Psoas muscle (tissue), 7 donors: ENCODE measurements at regions not wholly inside any gene's neighbourhood (a gene's known extent, or its start where the extent isn't known, plus 50 kb on each side); places are given as distances from the start of the nearest gene placed in this dataset.

Experiments
- ATAC-seq, 4 donors: fragments of 200-7000 bp; cut with Tn5 transposase; one replicate each; pipeline ENCODE4 v1.9.1; 2020; ENCODE audit warnings: moderate library complexity in 3 of 4, mild to moderate bottlenecking in 2 of 4
- DNase-seq, 2 donors: peaks; one replicate each; pipeline ENCODE4 v3.0.0-alpha.2; 2020
- H3K27ac ChIP-seq: fragments of 200-600 bp; one replicate; pipeline ENCODE4 v1.8.0; 2022
- H3K27me3 ChIP-seq, 3 donors: fragments of 200-600 bp in 1 of 3; one replicate each; pipeline versions ENCODE4 v1.6.1 to v1.8.0; 2013 to 2022; ENCODE audit warnings: low read length in 2 of 3, mild to moderate bottlenecking in 2 of 3, moderate library complexity in 1 of 3; ENCODE audit not compliant: insufficient read depth in 3 of 3
- H3K36me3 ChIP-seq, 2 donors: fragments of 200-600 bp in 1 of 2; one replicate each; pipeline versions ENCODE4 v1.6.1 to v1.8.0; 2013 to 2022; ENCODE audit warnings: low read depth in 1 of 2, mild to moderate bottlenecking in 1 of 2, moderate library complexity in 1 of 2; ENCODE audit not compliant: insufficient read depth in 1 of 2
- H3K4me1 ChIP-seq: fragments of 200-600 bp; one replicate; pipeline ENCODE4 v1.8.0; 2022
- H3K4me3 ChIP-seq: fragments of 200-600 bp; one replicate; pipeline ENCODE4 v1.8.0; 2022; ENCODE audit warnings: mild to moderate bottlenecking
- H3K9me3 ChIP-seq: fragments of 200-600 bp; one replicate; pipeline ENCODE4 v1.8.0; 2022
- CTCF ChIP-seq: fragments of 200-600 bp; IDR thresholded peaks from one replicate; pipeline ENCODE4 v1.8.0; 2022; ENCODE audit warnings: antibody characterized with exemption
- WGBS, 3 donors: extraction: QIAGEN DNeasy Blood & Tissue Kit; methylation state at CpG; one replicate each; pipeline versions ENCODE4 v1.1.6 to v1.1.7; 2013; 5-methylcytosine and 5-hydroxymethylcytosine counted together
- intact Hi-C, 2 donors: fragments of 100-400 bp; cut with DNase I; formaldehyde crosslinking; loops; one replicate each; pipeline versions ENCODE4 v1.11.0 to v1.14.2; 2022
- donor health status: healthy with polysubstance abuse.
- donor health status: DM: no; HTN: no; CAD: no; lungs with moderate emphysema.
- donor health status: Bipolar disorder and iron deficiency.
- donor health status: healthy.
- donor health status: DM: yes; HTN: yes; CAD: no.
- donor health status: DM: no; HTN: no; CAD: no.
- donor health status: DM: yes; HTN: yes; CAD: no.

- Histone ChIP-seq H3K4me1 (peaks cover 14% of the 10 kb centered on the region), H3K9me3 (no peaks in the 10 kb centered on the region), H3K27ac (no peak overlapping the region), H3K36me3 (no peaks in the 10 kb centered on the region), H3K27me3 (no peaks in the 10 kb centered on the region), H3K4me3 (no peak overlapping the region)
- no peak for ATAC-seq
- 83 to 84% (median 84%) methylated on average over 2 of the region's 2 CpGs for WGBS, 3 donors
- DNase-seq = no peak
- no peak for TF ChIP-seq CTCF
- intact Hi-C loops = no loop called here
Measured at GRCh38 chr6:139523986-139524385, 149.5 kb upstream of the CITED2 start.

- peaks cover 14% of the 10 kb centered on the region for H3K4me1 ChIP-seq
- ATAC-seq (no peak), DNase-seq (no peak)
- no peaks in the 10 kb centered on the region for H3K9me3 ChIP-seq
- no peaks in the 10 kb centered on the region for H3K36me3 ChIP-seq
- intact Hi-C loops = no loop called here
- no peak for TF ChIP-seq CTCF
- no peak overlapping the region for H3K4me3 ChIP-seq
- no peaks in the 10 kb centered on the region for H3K27me3 ChIP-seq
- H3K27ac ChIP-seq = no peak overlapping the region
- 39 to 62% (median 58%) methylated on average over 3 of the region's 3 CpGs for whole genome bisulfite sequencing, 3 donors
Measured at GRCh38 chr6:139522511-139523220, 148.2 kb upstream of the CITED2 start.

GRCh38 chr6:139521338-139521737, 146.9 kb upstream of the CITED2 start:
- intact Hi-C loops = no loop called here
- Histone ChIP-seq H3K27me3 (no peaks in the 10 kb centered on the region), H3K4me3 (no peak overlapping the region), H3K36me3 (no peaks in the 10 kb centered on the region), H3K27ac (no peak overlapping the region), H3K9me3 (no peaks in the 10 kb centered on the region), H3K4me1 (peaks cover 14% of the 10 kb centered on the region)
- ATAC-seq (no peak), DNase-seq (no peak)
- no peak for TF ChIP-seq CTCF
- 63 to 86% (median 66%) methylated on average over 3 of the region's 3 CpGs for WGBS, 3 donors

- H3K27ac ChIP-seq = peak overlapping the region; percentile 58
- intact Hi-C loops = no loop called here
Measured at GRCh38 chr6:139520321-139520768, 145.9 kb upstream of the CITED2 start.

More at GRCh38 chr6:139520321-139520768, 145.9 kb upstream of the CITED2 start:
- H3K4me3 ChIP-seq = no peak overlapping the region
- H3K36me3 ChIP-seq = no peaks in the 10 kb centered on the region
- ATAC-seq (no peak), DNase-seq (no peak)
- H3K9me3 ChIP-seq = no peaks in the 10 kb centered on the region
- no peaks in the 10 kb centered on the region for H3K27me3 ChIP-seq
- H3K4me1 ChIP-seq = peaks cover 16% of the 10 kb centered on the region
- 92 to 100% (median 94%) methylated on average over 3 of the region's 3 CpGs for WGBS, 3 donors
- TF ChIP-seq CTCF = no peak
